H1 (cell line): ENCODE measurements at regions not wholly inside any gene's neighbourhood (a gene's known extent, or its start where the extent isn't known, plus 50 kb on each side); places are given as distances from the start of the nearest gene placed in this dataset.

ENCODE experiments used
- CTCF ChIA-PET: fragments of 300-600 bp; sonication (Branson Sonifier 250); formaldehyde crosslinking; loops from one replicate; lab custom pipeline; 2021; ENCODE audit not compliant: partially characterized antibody; lab: Charles Lee
- POLR2A ChIA-PET: fragments of 300-600 bp; sonication (Branson Sonifier 250); formaldehyde crosslinking; loops from one replicate; lab custom pipeline; 2021; ENCODE audit warnings: inconsistent platforms; ENCODE audit not compliant: partially characterized antibody; lab: Charles Lee
- DNase-seq, 2 experiments: peaks; one replicate each; pipeline versions ENCODE4 v3.0.0 to v3.0.0-alpha.2; 2010 to 2022; ENCODE audit warnings: low spot score in 2 of 2, low read depth in 1 of 2, mixed read lengths in 1 of 2
- FAIRE-seq: peaks from 2 replicates; lab custom pipeline; 2011; peaks lifted over from hg19 to GRCh38; lab: Jason Lieb, UNC
- H2AFZ ChIP-seq: 2 replicates; pipeline ENCODE4 v1.8.1; 2012; ENCODE audit warnings: low read length, inconsistent platforms
- H2AK5ac ChIP-seq: 2 replicates; pipeline ENCODE4 v1.6.1; 2013; ENCODE audit warnings: low read depth, low read length
- H2BK120ac ChIP-seq: replicated peaks from 2 replicates; pipeline ENCODE3; 2013; ENCODE audit warnings: low read depth, low read length, inconsistent platforms
- H2BK12ac ChIP-seq: 2 replicates; pipeline ENCODE4 v1.6.1; 2013; ENCODE audit warnings: low read depth, low read length
- H2BK15ac ChIP-seq: 2 replicates; pipeline ENCODE4 v1.6.1; 2013; ENCODE audit warnings: low read length
- H2BK20ac ChIP-seq: 2 replicates; pipeline ENCODE4 v1.6.1; 2013; ENCODE audit warnings: low read length
- H2BK5ac ChIP-seq: 2 replicates; pipeline ENCODE4 v1.6.1; 2013; ENCODE audit warnings: low read depth, low read length
- H3K14ac ChIP-seq: 2 replicates; pipeline ENCODE4 v1.6.1; 2013; ENCODE audit warnings: inconsistent platforms; ENCODE audit not compliant: insufficient read length
- H3K18ac ChIP-seq: 2 replicates; pipeline ENCODE4 v1.6.1; 2013; ENCODE audit warnings: low read length; ENCODE audit errors: extremely low read depth
- H3K23ac ChIP-seq: 2 replicates; pipeline ENCODE4 v1.6.1; 2013; ENCODE audit warnings: inconsistent platforms; ENCODE audit not compliant: insufficient read length
- H3K23me2 ChIP-seq: 2 replicates; pipeline ENCODE4 v1.6.1; 2013; ENCODE audit warnings: low read depth, low read length
- H3K27ac ChIP-seq: 2 replicates; pipeline ENCODE4 v1.6.1; 2011; ENCODE audit warnings: low read depth, low read length, inconsistent platforms
- H3K27me3 ChIP-seq, 4 experiments: replicated peaks in 1 of 4; 1 replicate in 1 of 4; 2 replicates in 3 of 4; pipeline versions ENCODE4 v1.6.1 to v1.8.1; 2011 to 2013; ENCODE audit warnings: low read length in 3 of 4, mild to moderate bottlenecking in 3 of 4, inconsistent platforms in 2 of 4, mixed read lengths in 2 of 4, moderate library complexity in 1 of 4; ENCODE audit not compliant: control insufficient read depth in 3 of 4, insufficient read depth in 3 of 4; ENCODE audit errors: extremely low read depth in 1 of 4
- H3K36me3 ChIP-seq, 4 experiments: 2 replicates each; pipeline versions ENCODE4 v1.6.1 to v1.8.1; 2011 to 2013; ENCODE audit warnings: mild to moderate bottlenecking in 4 of 4, low read length in 3 of 4, moderate library complexity in 2 of 4, control low read depth in 1 of 4, inconsistent platforms in 1 of 4; ENCODE audit not compliant: insufficient read depth in 4 of 4, control insufficient read depth in 2 of 4
- H3K4ac ChIP-seq: replicated peaks from 2 replicates; pipeline ENCODE3; 2013; ENCODE audit warnings: low read length, low read depth, mixed read lengths, inconsistent platforms; ENCODE audit not compliant: insufficient read length
- H3K4me1 ChIP-seq, 4 experiments: replicated peaks in 1 of 4; 1 replicate in 1 of 4; 2 replicates in 3 of 4; pipeline versions ENCODE4 v1.6.1 to v1.8.1; 2011 to 2013; ENCODE audit warnings: low read length in 3 of 4, inconsistent platforms in 2 of 4, mixed read lengths in 1 of 4; ENCODE audit not compliant: insufficient read depth in 4 of 4, control insufficient read depth in 3 of 4
- H3K4me2 ChIP-seq, 2 experiments: 2 replicates each; pipeline versions ENCODE4 v1.6.1 to v1.8.1; 2011 to 2013; ENCODE audit warnings: low read depth in 2 of 2, low read length in 2 of 2, control low read depth in 1 of 2, inconsistent platforms in 1 of 2, mild to moderate bottlenecking in 1 of 2; ENCODE audit not compliant: insufficient read depth in 1 of 2
- H3K4me3 ChIP-seq, 4 experiments: fragments of 200-600, 300-600 bp in 1 of 4; sonication (generic), shearing (Covaris generic), sonication (Bioruptor Twin) in 1 of 4; 2 replicates each; pipeline versions ENCODE4 v1.5.1 to v1.8.1; 2011 to 2016; ENCODE audit warnings: low read length in 4 of 4, low read depth in 3 of 4, control low read depth in 2 of 4, inconsistent platforms in 2 of 4, mild to moderate bottlenecking in 2 of 4, mixed read lengths in 1 of 4, moderate library complexity in 1 of 4; ENCODE audit not compliant: insufficient read depth in 2 of 4; ENCODE audit errors: extremely low read depth in 1 of 4
- H3K56ac ChIP-seq: replicated peaks from 2 replicates; pipeline ENCODE3; 2013; ENCODE audit warnings: low read depth, mild to moderate bottlenecking, mixed read lengths, low read length, inconsistent platforms; ENCODE audit not compliant: insufficient read length
- H3K79me1 ChIP-seq: 2 replicates; pipeline ENCODE4 v1.6.1; 2013; ENCODE audit warnings: low read depth, low read length, control low read depth
- H3K79me2 ChIP-seq, 2 experiments: 2 replicates each; pipeline versions ENCODE4 v1.6.1 to v1.8.1; 2012 to 2013; ENCODE audit warnings: low read length in 2 of 2, mild to moderate bottlenecking in 2 of 2, inconsistent platforms in 1 of 2; ENCODE audit not compliant: insufficient read depth in 2 of 2, control insufficient read depth in 1 of 2
- H3K9ac ChIP-seq, 4 experiments: replicated peaks in 1 of 4; 1 replicate in 1 of 4; 2 replicates in 3 of 4; pipeline versions ENCODE4 v1.6.1 to v1.8.1; 2011 to 2013; ENCODE audit warnings: low read depth in 3 of 4, low read length in 3 of 4, control low read depth in 2 of 4, mild to moderate bottlenecking in 2 of 4, moderate library complexity in 2 of 4, inconsistent platforms in 1 of 4; ENCODE audit errors: extremely low read depth in 1 of 4
- H3K9me3 ChIP-seq, 2 experiments: 2 replicates each; pipeline versions ENCODE4 v1.6.1 to v1.8.1; 2012 to 2013; ENCODE audit warnings: mild to moderate bottlenecking in 2 of 2, moderate library complexity in 2 of 2, control low read depth in 1 of 2, inconsistent platforms in 1 of 2, low read depth in 1 of 2, low read length in 1 of 2, mixed read lengths in 1 of 2; ENCODE audit not compliant: insufficient read depth in 2 of 2
- H4K20me1 ChIP-seq, 2 experiments: replicated peaks in 1 of 2; 2 replicates each; pipeline versions ENCODE3 to v1.8.1; 2011 to 2013; ENCODE audit warnings: inconsistent platforms in 2 of 2, low read length in 2 of 2, mild to moderate bottlenecking in 1 of 2; ENCODE audit not compliant: insufficient read depth in 2 of 2, control insufficient read depth in 1 of 2
- H4K5ac ChIP-seq: 2 replicates; pipeline ENCODE4 v1.6.1; 2013; ENCODE audit warnings: low read length, low read depth, mixed read lengths, inconsistent platforms; ENCODE audit not compliant: insufficient read length
- H4K8ac ChIP-seq: 2 replicates; pipeline ENCODE4 v1.8.0; 2013; ENCODE audit warnings: mild to moderate bottlenecking, moderate library complexity, low read length, inconsistent platforms; ENCODE audit not compliant: insufficient read depth; ENCODE audit errors: extremely low read depth
- H4K91ac ChIP-seq: replicated peaks from 2 replicates; pipeline ENCODE3; 2013; ENCODE audit warnings: low read length, mixed read lengths, inconsistent platforms; ENCODE audit not compliant: insufficient read length
- BCL11A ChIP-seq, 2 experiments: IDR thresholded peaks; one replicate each; pipeline ENCODE4 v1.6.1; 2011; ENCODE audit warnings: low read depth in 2 of 2, low read length in 2 of 2, mild to moderate bottlenecking in 2 of 2
- CHD2 ChIP-seq: IDR thresholded peaks from 2 replicates; pipeline ENCODE4 v1.6.1; 2012; ENCODE audit warnings: low read length, improper control_type of control experiment
- CTBP2 ChIP-seq: IDR thresholded peaks from 2 replicates; pipeline ENCODE4 v1.7.0; 2011; ENCODE audit warnings: borderline replicate concordance, mild to moderate bottlenecking, moderate library complexity, mixed read lengths, low read length; ENCODE audit not compliant: insufficient read depth, insufficient read length
- EZH2 ChIP-seq: fragments of 200-600 bp; sonication (generic); IDR thresholded peaks from 2 replicates; pipeline ENCODE4 v1.7.1; 2012; ENCODE audit warnings: low read depth, mild to moderate bottlenecking, moderate library complexity, low read length, inconsistent platforms; ENCODE audit not compliant: severe bottlenecking
- HDAC2 ChIP-seq, 2 experiments: fragments of 300-600 bp in 1 of 2; sonication (generic) in 1 of 2; IDR thresholded peaks; 2 replicates each; pipeline ENCODE4 v1.6.1; 2011 to 2012; ENCODE audit warnings: low read depth in 2 of 2, low read length in 2 of 2, mild to moderate bottlenecking in 2 of 2, moderate library complexity in 2 of 2, borderline replicate concordance in 1 of 2, inconsistent platforms in 1 of 2
- KDM5A ChIP-seq: fragments of 200-600 bp; IDR thresholded peaks from 2 replicates; pipeline ENCODE4 v1.7.1; 2012; ENCODE audit warnings: mild to moderate bottlenecking, low read length, inconsistent platforms, mixed read lengths
- MAX ChIP-seq: IDR thresholded peaks from 2 replicates; pipeline ENCODE4 v1.6.1; 2012; ENCODE audit warnings: inconsistent platforms
- POLR2A ChIP-seq, 2 experiments: IDR thresholded peaks; 1 replicate in 1 of 2; 2 replicates in 1 of 2; pipeline ENCODE4 v1.6.1; 2011; ENCODE audit warnings: low read depth in 2 of 2, low read length in 2 of 2, mild to moderate bottlenecking in 2 of 2; ENCODE audit errors: control extremely low read depth in 1 of 2
- RBBP5 ChIP-seq: IDR thresholded peaks from 2 replicates; pipeline ENCODE4 v1.7.1; 2012; ENCODE audit warnings: low read depth, mild to moderate bottlenecking, inconsistent platforms, low read length, moderate library complexity, borderline replicate concordance
- SAP30 ChIP-seq: fragments of 300-600 bp; sonication (generic); IDR thresholded peaks from 2 replicates; pipeline ENCODE4 v1.7.1; 2012; ENCODE audit warnings: low read length, moderate library complexity, mild to moderate bottlenecking, inconsistent platforms; ENCODE audit not compliant: insufficient read depth, insufficient replicate concordance
- TAF1 ChIP-seq: IDR thresholded peaks from 2 replicates; pipeline ENCODE4 v1.6.1; 2011; ENCODE audit warnings: mild to moderate bottlenecking, low read depth, low read length
- TBP ChIP-seq: IDR thresholded peaks from 2 replicates; pipeline ENCODE4 v1.6.1; 2011; ENCODE audit warnings: low read depth, low read length, improper control_type of control experiment
- WGBS, 2 experiments: shearing (Covaris generic) in 1 of 2; methylation state at CpG; one replicate each; pipeline versions ENCODE4 v1.1.6 to v1.1.7; 2013 to 2015; ENCODE audit warnings: low lambda C conversion rate in 2 of 2, mixed read lengths in 2 of 2, inconsistent platforms in 1 of 2, low coverage in 1 of 2, missing lambda C conversion rate in 1 of 2; ENCODE audit not compliant: insufficient replicate concordance in 2 of 2, insufficient coverage in 1 of 2, insufficient read length in 1 of 2; ENCODE audit errors: extremely low coverage in 1 of 2, missing lambda C conversion rate in 1 of 2; 5-methylcytosine and 5-hydroxymethylcytosine counted together

GRCh38 chr1:4424254-4424653, 230.2 kb upstream of the AJAP1 start:
- H3K4me3 ChIP-seq: no peak overlapping the region
- no peak overlapping the region for H2BK15ac ChIP-seq
- TF ChIP-seq RBBP5: no peak
- no peak for TF ChIP-seq KDM5A
- no peak for TF ChIP-seq POLR2A (IDR thresholded peaks at IDR 0.05; ENCODE audit: control extremely low read depth in 1 of 2, low read depth in 2 of 2, low read length in 2 of 2)
- no peak for TF ChIP-seq BCL11A (IDR thresholded peaks at IDR 0.05; ENCODE audit: low read depth in 2 of 2, low read length in 2 of 2)
- no peak for TF ChIP-seq HDAC2 (IDR thresholded peaks at IDR 0.05; ENCODE audit: borderline replicate concordance in 1 of 2, low read depth in 2 of 2, low read length in 2 of 2)
- TF ChIP-seq CTBP2: no peak
- TF ChIP-seq EZH2: no peak
- TF ChIP-seq TBP: no peak
- no peak for TF ChIP-seq TAF1
- no peak for TF ChIP-seq SAP30
- TF ChIP-seq CHD2: no peak
- no peak for TF ChIP-seq MAX
- H3K18ac ChIP-seq: no peak overlapping the region
- no peaks in the 10 kb centered on the region for H3K79me1 ChIP-seq
- H3K27ac ChIP-seq: no peak overlapping the region
- ChIA-PET CTCF (no interaction called here), POLR2A (no interaction called here)
- no peak overlapping the region for H3K4ac ChIP-seq
- no peak overlapping the region for H4K5ac ChIP-seq
- H3K9me3 ChIP-seq: peaks cover 10 to 38% of the 10 kb centered on the region in 2 experiments; a peak in 2 of 4 replicates
- no peaks in the 10 kb centered on the region for H3K27me3 ChIP-seq
- H2BK12ac ChIP-seq: no peak overlapping the region
- no peak overlapping the region; the same call in 1 of the 2 replicates for H4K8ac ChIP-seq
- no peaks in the 10 kb centered on the region; a peak in 2 of 7 replicates for H3K4me1 ChIP-seq
- 92% methylated on average over 8 of the region's 8 CpGs; no CpG with 5 or more reads in 1 of the 2 experiments for WGBS, 2 experiments
- no peak for DNase-seq
- no peak for FAIRE-seq
- H4K20me1 ChIP-seq: peaks cover 0 to 2% of the 10 kb centered on the region in 2 experiments
- H3K36me3 ChIP-seq: no peaks in the 10 kb centered on the region
- H2BK20ac ChIP-seq: no peak overlapping the region
- no peak overlapping the region for H3K23ac ChIP-seq
- no peak overlapping the region for H3K9ac ChIP-seq
- no peak overlapping the region for H2BK5ac ChIP-seq
- no peak overlapping the region for H4K91ac ChIP-seq
- H2BK120ac ChIP-seq: no peak overlapping the region
- H3K4me2 ChIP-seq: no peak overlapping the region
- H3K14ac ChIP-seq: no peak overlapping the region
- H3K56ac ChIP-seq: no peak overlapping the region
- peaks cover 2% of the 10 kb centered on the region; the same call in 1 of the 2 replicates for H3K23me2 ChIP-seq
- no peak overlapping the region for H2AFZ ChIP-seq
- H3K79me2 ChIP-seq: no peaks in the 10 kb centered on the region
- H2AK5ac ChIP-seq: no peak overlapping the region
